GM08714 (cell line): ENCODE measurements at regions not wholly inside any gene's neighbourhood (a gene's known extent, or its start where the extent isn't known, plus 50 kb on each side); places are given as distances from the start of the nearest gene placed in this dataset.
"Not testable (repeated sequence)": the region's sequence is repeated elsewhere in the genome, so short reads cannot be mapped to it uniquely, and the experiment has no call there.

Experiments used
- H3K4me3 ChIP-seq: fragments of 200-500 bp; sonication (Bioruptor generic); 2 replicates; pipeline ENCODE4 v1.5.1; 2014; ENCODE audit warnings: mild to moderate bottlenecking, low read length, inconsistent platforms
- ZNF274 ChIP-seq: IDR thresholded peaks from 2 replicates; pipeline ENCODE4 v1.6.1; 2012; ENCODE audit warnings: mild to moderate bottlenecking, low read depth, low read length

GRCh38 chr16:79883494-79883893 is 283.0 kb upstream of the MAF start:
- TF ChIP-seq ZNF274 = no peak
- no peak overlapping the region for H3K4me3 ChIP-seq

GRCh38 chr16:79882340-79883005 is 281.9 kb upstream of the MAF start:
- TF ChIP-seq ZNF274 = no peak
- H3K4me3 ChIP-seq = no peak overlapping the region

- not testable (repeated sequence) for H3K4me3 ChIP-seq
These were observed 280.6 kb upstream of the MAF start for GRCh38 chr16:79881107-79881506.

- H3K4me3 ChIP-seq = no peak overlapping the region
- no peak for TF ChIP-seq ZNF274
These were observed 275.8 kb upstream of the MAF start for GRCh38 chr16:79876332-79876730.

- no peak overlapping the region for H3K4me3 ChIP-seq
- TF ChIP-seq ZNF274 = no peak
These were observed 273.9 kb upstream of the MAF start for GRCh38 chr16:79874391-79874790.

GRCh38 chr16:79873825-79874224 is 273.3 kb upstream of the MAF start:
- TF ChIP-seq ZNF274 = no peak
- H3K4me3 ChIP-seq = no peak overlapping the region

- no peak for TF ChIP-seq ZNF274
- no peak overlapping the region for H3K4me3 ChIP-seq
These were observed 271.4 kb upstream of the MAF start for GRCh38 chr16:79871906-79872305.

GRCh38 chr16:79870016-79870886 is 269.7 kb upstream of the MAF start:
- TF ChIP-seq ZNF274 = no peak
- H3K4me3 ChIP-seq = no peak overlapping the region

- TF ChIP-seq ZNF274 = no peak
These were observed 268.9 kb upstream of the MAF start for GRCh38 chr16:79869304-79870015.

GRCh38 chr16:79868841-79869240 is 268.3 kb upstream of the MAF start:
- no peak overlapping the region for H3K4me3 ChIP-seq
- TF ChIP-seq ZNF274 = no peak

More at GRCh38 chr16:79869304-79870015, 268.9 kb upstream of the MAF start:
- no peak overlapping the region for H3K4me3 ChIP-seq

GRCh38 chr16:79867425-79867997 is 267.0 kb upstream of the MAF start:
- no peak overlapping the region for H3K4me3 ChIP-seq
- TF ChIP-seq ZNF274 = no peak

GRCh38 chr16:79865918-79866317 is 265.4 kb upstream of the MAF start:
- H3K4me3 ChIP-seq = no peak overlapping the region
- no peak for TF ChIP-seq ZNF274

GRCh38 chr16:79864781-79865391 is 264.3 kb upstream of the MAF start:
- TF ChIP-seq ZNF274 = no peak
- H3K4me3 ChIP-seq = no peak overlapping the region

GRCh38 chr16:79864032-79864780 is 263.7 kb upstream of the MAF start:
- TF ChIP-seq ZNF274 = no peak
- no peak overlapping the region for H3K4me3 ChIP-seq
